HEK293 (cell line): ENCODE measurements at regions not wholly inside any gene's neighbourhood (a gene's known extent, or its start where the extent isn't known, plus 50 kb on each side); places are given as distances from the start of the nearest gene placed in this dataset.
A peak's percentile ranks its signal among the peaks of the same experiment; 100 is the strongest.

Experiments
- CTCF ChIA-PET: fragments of 350-600 bp; formaldehyde crosslinking; extraction: SDS; loops from one replicate; lab custom pipeline; 2021; ENCODE audit warnings: antibody characterized with exemption; lab: Yijun Ruan, JAX
- POLR2A ChIA-PET: fragments of 300-600 bp; formaldehyde crosslinking; extraction: SDS; loops from one replicate; lab custom pipeline; 2020; ENCODE audit warnings: antibody characterized with exemption, inconsistent platforms; lab: Yijun Ruan, JAX
- H3K27ac ChIP-seq: fragments of 200-500 bp; sonication (Bioruptor generic); 2 replicates; pipeline ENCODE4 v1.5.1; 2014; ENCODE audit warnings: low read depth, low read length, control low read depth, inconsistent platforms; ENCODE audit errors: extremely low read depth
- H3K36me3 ChIP-seq, 2 experiments: fragments of 200-500 bp in 1 of 2; sonication (Bioruptor generic) in 1 of 2; 1 replicate in 1 of 2; 2 replicates in 1 of 2; pipeline ENCODE4 v1.5.1; 2014 to 2017; ENCODE audit warnings: inconsistent platforms in 2 of 2, low read length in 2 of 2; ENCODE audit not compliant: control insufficient read depth in 2 of 2, insufficient read depth in 1 of 2
- H3K4me1 ChIP-seq: fragments of 200-500 bp; sonication (Bioruptor generic); 2 replicates; pipeline ENCODE4 v1.5.1; 2014; ENCODE audit warnings: mild to moderate bottlenecking, low read length, inconsistent platforms; ENCODE audit not compliant: control insufficient read depth, insufficient read depth
- H3K4me3 ChIP-seq: 2 replicates; pipeline ENCODE4 v1.5.1; 2011; ENCODE audit warnings: low read depth, mild to moderate bottlenecking, control low read depth, low read length, moderate library complexity
- H3K9me3 ChIP-seq: fragments of 200-500 bp; sonication (Bioruptor generic); 2 replicates; pipeline ENCODE4 v1.5.1; 2014; ENCODE audit warnings: low read depth, low read length, inconsistent platforms; ENCODE audit not compliant: control insufficient read depth, insufficient read depth
- KLF1 ChIP-seq: fragments of 450-650 bp; formaldehyde crosslinking; IDR thresholded peaks from 2 replicates; pipeline ENCODE4 v1.5.1; 2016; ENCODE audit warnings: missing biosample characterization, missing genetic modification characterization
- KLF7 ChIP-seq: fragments of 450-650 bp; formaldehyde crosslinking; IDR thresholded peaks from 2 replicates; pipeline ENCODE4 v1.5.1; 2016; ENCODE audit warnings: missing biosample characterization, missing genetic modification characterization, borderline replicate concordance
- SETDB1 ChIP-seq: IDR thresholded peaks from one replicate; pipeline ENCODE4 v1.6.1; 2017; ENCODE audit warnings: mild to moderate bottlenecking, low read length, moderate library complexity, mixed read lengths; ENCODE audit not compliant: insufficient read length
- SP3 ChIP-seq: fragments of 450-650 bp; formaldehyde crosslinking; IDR thresholded peaks from 2 replicates; pipeline ENCODE4 v1.5.1; 2016; ENCODE audit warnings: missing biosample characterization, missing genetic modification characterization
- TCF7L2 ChIP-seq: IDR thresholded peaks from 2 replicates; pipeline ENCODE4 v1.6.1; 2011; ENCODE audit warnings: low read depth, mild to moderate bottlenecking, inconsistent platforms, low read length, moderate library complexity, borderline replicate concordance
- ZBTB44 ChIP-seq: fragments of 450-650 bp; IDR thresholded peaks from 2 replicates; pipeline ENCODE4 v1.5.1; 2018; ENCODE audit warnings: missing biosample characterization, mild to moderate bottlenecking, missing genetic modification characterization
- ZFP37 ChIP-seq: fragments of 450-650 bp; formaldehyde crosslinking; IDR thresholded peaks from 2 replicates; pipeline ENCODE4 v1.5.1; 2016; ENCODE audit warnings: missing biosample characterization, missing genetic modification characterization
- ZNF112 ChIP-seq: fragments of 450-650 bp; formaldehyde crosslinking; IDR thresholded peaks from 2 replicates; pipeline ENCODE4 v1.5.0; 2017; ENCODE audit warnings: missing biosample characterization, missing genetic modification characterization
- ZNF175 ChIP-seq: fragments of 450-650 bp; formaldehyde crosslinking; IDR thresholded peaks from 2 replicates; pipeline ENCODE4 v1.5.1; 2016; ENCODE audit warnings: missing biosample characterization, missing genetic modification characterization
- ZNF223 ChIP-seq: fragments of 450-650 bp; formaldehyde crosslinking; IDR thresholded peaks from 2 replicates; pipeline ENCODE4 v1.5.1; 2016; ENCODE audit warnings: missing biosample characterization, missing genetic modification characterization
- ZNF302 ChIP-seq: fragments of 450-650 bp; formaldehyde crosslinking; IDR thresholded peaks from 2 replicates; pipeline ENCODE4 v1.5.1; 2016; ENCODE audit warnings: missing biosample characterization, missing genetic modification characterization, low read depth
- ZNF350 ChIP-seq: fragments of 450-650 bp; formaldehyde crosslinking; IDR thresholded peaks from 2 replicates; pipeline ENCODE4 v1.5.0; 2017; ENCODE audit warnings: missing biosample characterization, mild to moderate bottlenecking, missing genetic modification characterization
- ZNF366 ChIP-seq: fragments of 450-650 bp; formaldehyde crosslinking; conservative IDR thresholded peaks from 2 replicates; pipeline ENCODE4 v1.5.1; 2016; ENCODE audit warnings: missing biosample characterization, missing genetic modification characterization
- ZNF398 ChIP-seq: fragments of 450-650 bp; formaldehyde crosslinking; IDR thresholded peaks from 2 replicates; pipeline ENCODE4 v1.5.1; 2017; ENCODE audit warnings: missing biosample characterization, missing genetic modification characterization
- ZNF423 ChIP-seq: fragments of 450-650 bp; formaldehyde crosslinking; IDR thresholded peaks from 2 replicates; pipeline ENCODE4 v1.5.1; 2016; ENCODE audit warnings: missing biosample characterization, missing genetic modification characterization
- ZNF530 ChIP-seq: fragments of 450-650 bp; formaldehyde crosslinking; IDR thresholded peaks from 2 replicates; pipeline ENCODE4 v1.5.1; 2016; ENCODE audit warnings: low read depth, missing biosample characterization, missing genetic modification characterization
- ZNF549 ChIP-seq: fragments of 450-650 bp; IDR thresholded peaks from 2 replicates; pipeline ENCODE4 v1.5.1; 2018; ENCODE audit warnings: missing biosample characterization, missing genetic modification characterization, mild to moderate bottlenecking, inconsistent platforms, moderate library complexity
- ZNF560 ChIP-seq: fragments of 450-650 bp; formaldehyde crosslinking; IDR thresholded peaks from 2 replicates; pipeline ENCODE4 v1.5.1; 2017; ENCODE audit warnings: missing biosample characterization, missing genetic modification characterization, borderline replicate concordance
- ZNF596 ChIP-seq: fragments of 450-650 bp; IDR thresholded peaks from 2 replicates; pipeline ENCODE4 v1.5.0; 2018; ENCODE audit warnings: missing biosample characterization, mild to moderate bottlenecking, missing genetic modification characterization, moderate library complexity
- ZNF624 ChIP-seq: fragments of 450-650 bp; formaldehyde crosslinking; IDR thresholded peaks from 2 replicates; pipeline ENCODE4 v1.5.1; 2017; ENCODE audit warnings: missing biosample characterization, missing genetic modification characterization
- TF ChIP-seq, protein P1 (sequence below): fragments of 450-650 bp; formaldehyde crosslinking; IDR thresholded peaks from 2 replicates; pipeline ENCODE4 v1.5.1; 2016; ENCODE audit warnings: missing biosample characterization, missing genetic modification characterization
- TF ChIP-seq, protein P2 (sequence below): fragments of 450-650 bp; formaldehyde crosslinking; IDR thresholded peaks from 2 replicates; pipeline ENCODE4 v1.5.1; 2016; ENCODE audit warnings: missing biosample characterization, missing genetic modification characterization
- TF ChIP-seq, protein P3 (sequence below): fragments of 450-650 bp; formaldehyde crosslinking; IDR thresholded peaks from 2 replicates; pipeline ENCODE4 v1.5.1; 2016; ENCODE audit warnings: missing biosample characterization, missing genetic modification characterization, borderline replicate concordance

DNA sequence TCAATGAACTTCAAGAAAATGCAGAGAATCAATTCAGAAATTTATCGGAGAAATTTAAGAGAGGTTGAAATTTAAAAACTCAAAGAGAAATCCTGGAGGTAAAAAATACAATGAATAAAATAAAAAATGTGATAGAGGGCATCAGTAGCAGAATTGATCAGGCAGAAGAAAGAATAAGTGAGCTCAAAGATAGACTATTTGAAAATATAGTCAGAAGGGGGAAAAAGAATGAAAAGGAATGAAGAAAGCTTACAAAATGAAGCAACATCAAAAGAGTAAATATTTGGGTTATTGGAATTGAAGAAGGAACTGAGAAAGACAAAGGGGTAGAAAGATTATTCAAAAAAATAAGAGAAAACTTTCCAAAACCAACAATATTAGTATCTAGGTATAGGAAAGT lies 291.4 kb downstream of the SH2D4B start:
- ChIA-PET POLR2A (no interaction called here), CTCF (no interaction called here)
- Histone ChIP-seq H3K9me3 (no peaks in the 10 kb centered on the region), H3K27ac (no peak overlapping the region), H3K4me3 (no peak overlapping the region), H3K4me1 (no peaks in the 10 kb centered on the region), H3K36me3 (no peaks in the 10 kb centered on the region)
- TF ChIP-seq ZNF423, result no peak
- TF ChIP-seq SP3 (tag by site-specific recombination), result no peak
- peak; percentile 25 for TF ChIP-seq SETDB1

GRCh38 chr10:80829562-80829961 lies 291.9 kb downstream of the SH2D4B start:
- H3K27ac ChIP-seq, result no peak overlapping the region
- POLR2A ChIA-PET, result no interaction called here
- H3K4me1 ChIP-seq, result no peaks in the 10 kb centered on the region
- CTCF ChIA-PET, result no interaction called here
- no peaks in the 10 kb centered on the region for H3K9me3 ChIP-seq
- no peak overlapping the region for H3K4me3 ChIP-seq
- no peak for TF ChIP-seq KLF1 (tag by site-specific recombination)
- TF ChIP-seq KLF7 (tag by site-specific recombination), result no peak
- TF ChIP-seq TCF7L2, result no peak
- TF ChIP-seq, protein P1, sequence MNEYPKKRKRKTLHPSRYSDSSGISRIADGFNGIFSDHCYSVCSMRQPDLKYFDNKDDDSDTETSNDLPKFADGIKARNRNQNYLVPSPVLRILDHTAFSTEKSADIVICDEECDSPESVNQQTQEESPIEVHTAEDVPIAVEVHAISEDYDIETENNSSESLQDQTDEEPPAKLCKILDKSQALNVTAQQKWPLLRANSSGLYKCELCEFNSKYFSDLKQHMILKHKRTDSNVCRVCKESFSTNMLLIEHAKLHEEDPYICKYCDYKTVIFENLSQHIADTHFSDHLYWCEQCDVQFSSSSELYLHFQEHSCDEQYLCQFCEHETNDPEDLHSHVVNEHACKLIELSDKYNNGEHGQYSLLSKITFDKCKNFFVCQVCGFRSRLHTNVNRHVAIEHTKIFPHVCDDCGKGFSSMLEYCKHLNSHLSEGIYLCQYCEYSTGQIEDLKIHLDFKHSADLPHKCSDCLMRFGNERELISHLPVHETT (tag by site-specific recombination), result no peak
- TF ChIP-seq ZFP37 (tag by site-specific recombination), result no peak
- TF ChIP-seq ZNF302 (tag by site-specific recombination), result no peak
- TF ChIP-seq ZNF366, result no peak
- TF ChIP-seq, protein P2, sequence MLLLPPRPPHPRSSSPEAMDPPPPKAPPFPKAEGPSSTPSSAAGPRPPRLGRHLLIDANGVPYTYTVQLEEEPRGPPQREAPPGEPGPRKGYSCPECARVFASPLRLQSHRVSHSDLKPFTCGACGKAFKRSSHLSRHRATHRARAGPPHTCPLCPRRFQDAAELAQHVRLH (tag by site-specific recombination), result no peak
- TF ChIP-seq ZNF560, result no peak
- TF ChIP-seq ZNF175, result no peak
- no peak for TF ChIP-seq ZNF398 (tag by site-specific recombination)
- no peak for TF ChIP-seq ZNF530 (tag by site-specific recombination)
- no peak for TF ChIP-seq ZNF350 (tag by site-specific recombination)
- TF ChIP-seq ZNF596 (tag by site-specific recombination), result no peak
- no peak for TF ChIP-seq ZNF624 (tag by site-specific recombination)
- TF ChIP-seq, protein P3, sequence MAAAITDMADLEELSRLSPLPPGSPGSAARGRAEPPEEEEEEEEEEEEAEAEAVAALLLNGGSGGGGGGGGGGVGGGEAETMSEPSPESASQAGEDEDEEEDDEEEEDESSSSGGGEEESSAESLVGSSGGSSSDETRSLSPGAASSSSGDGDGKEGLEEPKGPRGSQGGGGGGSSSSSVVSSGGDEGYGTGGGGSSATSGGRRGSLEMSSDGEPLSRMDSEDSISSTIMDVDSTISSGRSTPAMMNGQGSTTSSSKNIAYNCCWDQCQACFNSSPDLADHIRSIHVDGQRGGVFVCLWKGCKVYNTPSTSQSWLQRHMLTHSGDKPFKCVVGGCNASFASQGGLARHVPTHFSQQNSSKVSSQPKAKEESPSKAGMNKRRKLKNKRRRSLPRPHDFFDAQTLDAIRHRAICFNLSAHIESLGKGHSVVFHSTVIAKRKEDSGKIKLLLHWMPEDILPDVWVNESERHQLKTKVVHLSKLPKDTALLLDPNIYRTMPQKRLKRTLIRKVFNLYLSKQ (tag by site-specific recombination), result no peak
- TF ChIP-seq ZNF223, result no peak
- no peak for TF ChIP-seq ZNF549
- no peak for TF ChIP-seq ZNF112 (tag by site-specific recombination)
- TF ChIP-seq ZBTB44 (tag by site-specific recombination), result no peak
- no peaks in the 10 kb centered on the region for H3K36me3 ChIP-seq
